ENCODE measurements at regions not wholly inside any gene's neighbourhood (a gene's known extent, or its start where the extent isn't known, plus 50 kb on each side); places are given as distances from the start of the nearest gene placed in this dataset.

DNA sequence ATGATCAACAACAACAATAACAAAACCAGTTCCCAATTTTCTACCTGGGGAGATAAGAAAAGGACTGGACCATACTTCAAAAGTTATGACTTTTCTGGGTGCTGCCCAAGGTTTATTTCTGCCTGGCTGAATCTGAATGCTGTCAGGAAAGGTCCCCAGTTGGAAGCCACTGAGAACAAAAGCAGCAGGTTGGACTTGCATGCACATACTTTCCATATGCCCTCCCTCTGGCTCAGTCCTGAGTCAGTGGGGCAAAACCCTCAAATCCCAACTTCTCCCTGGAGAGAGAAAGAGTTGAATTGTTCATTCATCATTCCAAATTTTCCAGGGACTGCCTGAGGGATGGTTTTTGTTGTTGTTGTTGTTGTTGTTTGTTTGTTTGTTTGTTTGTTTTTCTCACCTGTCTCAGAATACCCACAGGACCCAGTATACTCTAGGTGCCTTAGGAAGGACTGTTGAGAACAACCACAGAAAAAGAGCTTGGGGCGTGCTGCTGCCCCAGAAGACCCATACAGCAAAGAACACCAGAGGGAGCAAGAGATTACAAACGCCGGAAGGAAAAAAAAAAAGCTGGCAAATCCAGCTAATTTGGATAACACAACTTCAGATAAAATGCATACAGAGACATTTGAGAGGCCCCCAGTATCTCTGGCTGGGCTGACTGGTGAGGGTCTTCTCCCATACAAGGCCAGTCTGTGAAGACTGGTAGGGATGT, 138.9 kb upstream of the INPP4B start:
- DNase-seq (ENCODE audit: extremely low read depth, low read depth): no peak
- peak; percentile 35 for TF ChIP-seq CTCF (IDR thresholded peaks at IDR 0.05; ENCODE audit: low read depth, low read length)

GRCh38 chr4:143016171-143016570, 168.5 kb upstream of the USP38 start:
- no peak for DNase-seq (ENCODE audit: extremely low read depth, low read depth)
- no peak for TF ChIP-seq CTCF (IDR thresholded peaks at IDR 0.05; ENCODE audit: low read depth, low read length)

DNA sequence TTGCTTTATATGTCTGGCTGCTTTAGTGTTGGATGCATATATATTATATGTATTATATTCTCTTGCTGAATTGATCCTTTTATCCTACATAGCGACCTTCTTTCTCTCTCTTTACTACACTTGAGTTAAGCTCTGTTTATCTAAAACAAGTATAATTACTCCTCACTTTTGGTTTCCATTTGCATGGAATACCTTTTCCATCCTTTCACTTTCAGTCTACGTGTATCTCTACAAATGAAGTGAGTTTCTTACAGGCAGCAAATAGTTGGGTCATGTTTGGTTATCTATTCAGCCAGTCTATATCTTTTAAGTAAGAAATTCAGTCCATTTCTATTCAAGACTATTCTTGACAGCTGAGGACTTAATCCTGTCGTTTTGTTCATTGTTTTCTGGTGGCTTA, 167.5 kb upstream of the USP38 start:
- DNase-seq (ENCODE audit: extremely low read depth, low read depth): no peak
- no peak for TF ChIP-seq CTCF (IDR thresholded peaks at IDR 0.05; ENCODE audit: low read depth, low read length)

GRCh38 chr4:143019351-143019750, 165.4 kb upstream of the USP38 start:
- no peak for TF ChIP-seq CTCF (IDR thresholded peaks at IDR 0.05; ENCODE audit: low read depth, low read length)
- DNase-seq (ENCODE audit: extremely low read depth, low read depth): no peak

DNA sequence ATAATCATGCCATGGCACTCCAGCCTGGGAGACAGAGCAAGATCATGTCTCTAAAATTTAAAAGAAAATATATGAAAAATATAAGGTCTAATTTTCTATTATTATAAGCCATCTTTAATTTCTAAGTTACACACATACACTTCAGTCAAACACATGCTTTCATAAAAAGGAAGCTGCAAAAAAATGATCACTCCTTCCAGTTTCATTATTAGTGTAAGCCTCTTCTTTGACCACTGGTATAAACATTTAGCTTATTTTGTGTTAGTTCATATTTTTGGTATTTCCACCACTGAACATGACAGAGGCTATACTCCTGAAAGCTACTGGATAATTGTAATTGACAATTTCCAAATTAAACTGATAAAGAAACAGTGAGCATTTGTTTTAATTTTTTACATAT, 163.3 kb upstream of the USP38 start:
- no peak for TF ChIP-seq CTCF (IDR thresholded peaks at IDR 0.05; ENCODE audit: low read depth, low read length)
- no peak for DNase-seq (ENCODE audit: extremely low read depth, low read depth)

DNA sequence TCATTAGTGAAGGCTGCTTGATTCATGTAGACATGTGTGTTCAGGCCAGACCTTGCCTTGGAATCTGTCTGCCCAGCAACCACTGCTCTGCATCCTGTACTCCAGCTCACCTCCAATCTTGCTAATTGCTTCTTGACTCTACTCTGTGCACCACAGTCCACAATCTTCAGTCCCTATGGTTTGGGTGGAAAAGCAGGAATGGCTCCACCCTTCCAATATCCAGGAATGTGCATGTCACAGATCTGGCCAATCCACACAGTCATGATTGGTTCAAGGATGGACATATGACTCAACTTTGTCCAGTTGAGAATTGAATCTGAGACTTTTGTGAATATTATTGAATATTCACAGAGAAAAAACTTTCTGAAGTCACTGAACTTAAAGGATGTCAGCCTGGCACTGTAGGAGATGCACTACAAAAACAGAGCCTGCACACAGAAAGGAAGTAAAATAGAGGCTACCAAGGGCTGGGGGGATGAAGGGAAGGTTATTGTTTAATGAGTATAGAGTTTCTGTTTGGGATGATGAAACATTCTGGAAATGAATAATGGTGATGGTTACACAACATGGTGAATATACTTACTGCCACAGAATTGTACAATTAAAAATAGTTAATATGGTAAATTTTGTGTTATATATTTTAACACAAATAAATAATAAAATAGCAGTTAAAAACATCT, 161.3 kb upstream of the USP38 start:
- TF ChIP-seq CTCF (IDR thresholded peaks at IDR 0.05; ENCODE audit: low read depth, low read length): no peak
- DNase-seq (ENCODE audit: extremely low read depth, low read depth): no peak

DNA sequence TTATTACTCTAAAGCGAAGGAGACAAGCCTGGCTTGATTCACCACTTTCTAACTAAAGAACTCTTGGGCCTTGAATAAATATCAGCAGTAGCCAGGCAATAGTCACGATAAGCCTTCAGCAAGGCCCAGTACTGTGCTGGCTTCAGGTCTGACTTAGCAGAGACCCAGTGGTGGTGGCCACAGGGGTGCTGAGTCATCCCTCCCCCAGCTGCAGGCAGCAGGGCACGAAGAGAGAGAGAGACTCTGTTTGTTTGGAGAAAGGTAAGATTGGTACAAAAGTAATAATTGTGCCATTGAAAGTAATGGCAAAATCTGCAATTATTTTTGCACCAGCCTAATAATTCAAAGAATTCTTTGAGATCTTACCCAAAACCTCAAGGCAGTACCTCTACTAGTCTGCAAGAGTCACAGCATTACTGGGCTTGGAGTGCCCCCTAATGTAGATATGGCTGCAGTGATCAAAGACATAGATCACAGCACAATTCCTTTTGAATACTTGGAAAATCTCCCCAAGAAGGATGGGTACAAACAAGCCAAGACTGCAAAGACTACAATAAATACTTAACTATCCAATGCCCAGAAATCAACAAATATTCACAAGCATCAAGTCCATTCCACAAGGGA, 159.5 kb upstream of the USP38 start:
- peak; percentile 4 for DNase-seq (ENCODE audit: extremely low read depth, low read depth)
- TF ChIP-seq CTCF (IDR thresholded peaks at IDR 0.05; ENCODE audit: low read depth, low read length): peak; percentile 22
